Stomach (tissue), 8 donors: ENCODE measurements at regions not wholly inside any gene's neighbourhood (a gene's known extent, or its start where the extent isn't known, plus 50 kb on each side); places are given as distances from the start of the nearest gene placed in this dataset.

Source experiments
- DNase-seq, 2 donors: peaks; one replicate each; pipeline versions ENCODE4 v3.0.0 to v3.0.0-alpha.2; 2013 to 2019
- H3K27ac ChIP-seq, 5 donors: fragments of 200-600 bp in 4 of 5; sonication (generic) in 4 of 5; one replicate each; pipeline ENCODE4 v1.5.1; 2013 to 2019; ENCODE audit warnings: mild to moderate bottlenecking in 1 of 5, moderate library complexity in 1 of 5
- H3K27me3 ChIP-seq, 3 donors: fragments of 200-600 bp; sonication (generic); one replicate each; pipeline ENCODE4 v1.5.1; 2017 to 2019; ENCODE audit warnings: mixed run types in 1 of 3
- H3K36me3 ChIP-seq, 4 donors: fragments of 200-600 bp; sonication (generic); 1 replicate in 3 of 4; 2 replicates in 1 of 4; pipeline ENCODE4 v1.5.1; 2016 to 2019
- H3K4me1 ChIP-seq, 4 donors: fragments of 200-600 bp; sonication (generic); one replicate each; pipeline ENCODE4 v1.5.1; 2016 to 2019
- H3K4me3 ChIP-seq, 4 donors: fragments of 200-600 bp; sonication (generic) in 3 of 4; one replicate each; pipeline ENCODE4 v1.5.1; 2016 to 2019; ENCODE audit warnings: mild to moderate bottlenecking in 1 of 4
- H3K9me3 ChIP-seq, 4 donors: fragments of 200-600 bp; sonication (generic); one replicate each; pipeline ENCODE4 v1.5.1; 2016 to 2019
- EP300 ChIP-seq: sonication (generic); formaldehyde crosslinking; IDR thresholded peaks from one replicate; pipeline ENCODE4 v1.6.1; 2017; ENCODE audit warnings: antibody characterized with exemption
- POLR2A ChIP-seq, 4 donors: fragments of 450-650 bp; IDR thresholded peaks; one replicate each; pipeline ENCODE4 v1.6.1; 2016; ENCODE audit warnings: antibody characterized with exemption in 4 of 4, control low read depth in 2 of 4, mild to moderate bottlenecking in 1 of 4, moderate library complexity in 1 of 4
- POLR2AphosphoS5 ChIP-seq, 3 donors: sonication (generic); formaldehyde crosslinking; IDR thresholded peaks; one replicate each; pipeline ENCODE4 v1.6.1; 2016; ENCODE audit warnings: antibody characterized with exemption in 3 of 3
- WGBS, 5 donors: extraction: QIAGEN DNeasy Blood & Tissue Kit in 3 of 5; methylation state at CpG; one replicate each; pipeline versions ENCODE4 v1.1.5 to v1.1.7; 2013 to 2018; 5-methylcytosine and 5-hydroxymethylcytosine counted together
- intact Hi-C: fragments of 100-400 bp; cut with DNase I; formaldehyde crosslinking; loops from one replicate; pipeline ENCODE4 v1.15.1; 2023; ENCODE audit warnings: low total_unique reads
- TF ChIP-seq, protein P1 (sequence below), 7 experiments: fragments of 450-650 bp in 4 of 7; fragments of 200-600 bp in 3 of 7; sonication (generic) in 3 of 7; IDR thresholded peaks; one replicate each; pipeline ENCODE4 v1.5.1; 2016 to 2019; ENCODE audit warnings: antibody characterized with exemption in 7 of 7, control low read depth in 2 of 7, mild to moderate bottlenecking in 1 of 7
- donor health status: healthy with polysubstance abuse.
- donor health status: Bipolar disorder and iron deficiency.
- donor health status: healthy.

DNA sequence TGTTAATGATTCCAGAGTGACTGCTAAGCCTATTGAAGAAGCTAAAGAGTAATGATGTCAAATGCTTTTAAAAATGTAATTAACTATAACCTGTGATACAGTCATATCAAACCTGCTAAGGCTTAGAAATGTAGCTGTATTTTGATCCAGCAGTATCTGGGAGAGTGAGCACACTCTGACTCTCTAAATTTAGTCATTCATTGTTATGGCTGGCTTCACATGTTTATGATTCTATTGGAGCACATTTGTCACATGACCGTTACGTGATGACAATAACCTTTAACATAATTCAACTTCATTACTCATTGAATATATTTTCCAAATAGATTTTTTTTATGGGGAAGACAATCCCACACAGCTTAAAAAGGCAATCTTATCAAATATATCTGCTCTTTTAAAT, 587.1 kb downstream of the LMO4 start:
- H3K9me3 ChIP-seq: peaks cover 0 to 7% (median 0%) of the 10 kb centered on the region in 4 donors
- no peak for DNase-seq
- TF ChIP-seq POLR2AphosphoS5 (IDR thresholded peaks at IDR 0.05) (no peak), EP300 (no peak), POLR2A (IDR thresholded peaks at IDR 0.05) (no peak)
- TF ChIP-seq, protein P1, sequence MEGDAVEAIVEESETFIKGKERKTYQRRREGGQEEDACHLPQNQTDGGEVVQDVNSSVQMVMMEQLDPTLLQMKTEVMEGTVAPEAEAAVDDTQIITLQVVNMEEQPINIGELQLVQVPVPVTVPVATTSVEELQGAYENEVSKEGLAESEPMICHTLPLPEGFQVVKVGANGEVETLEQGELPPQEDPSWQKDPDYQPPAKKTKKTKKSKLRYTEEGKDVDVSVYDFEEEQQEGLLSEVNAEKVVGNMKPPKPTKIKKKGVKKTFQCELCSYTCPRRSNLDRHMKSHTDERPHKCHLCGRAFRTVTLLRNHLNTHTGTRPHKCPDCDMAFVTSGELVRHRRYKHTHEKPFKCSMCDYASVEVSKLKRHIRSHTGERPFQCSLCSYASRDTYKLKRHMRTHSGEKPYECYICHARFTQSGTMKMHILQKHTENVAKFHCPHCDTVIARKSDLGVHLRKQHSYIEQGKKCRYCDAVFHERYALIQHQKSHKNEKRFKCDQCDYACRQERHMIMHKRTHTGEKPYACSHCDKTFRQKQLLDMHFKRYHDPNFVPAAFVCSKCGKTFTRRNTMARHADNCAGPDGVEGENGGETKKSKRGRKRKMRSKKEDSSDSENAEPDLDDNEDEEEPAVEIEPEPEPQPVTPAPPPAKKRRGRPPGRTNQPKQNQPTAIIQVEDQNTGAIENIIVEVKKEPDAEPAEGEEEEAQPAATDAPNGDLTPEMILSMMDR (IDR thresholded peaks at IDR 0.05): no peak
- no peaks in the 10 kb centered on the region for H3K27me3 ChIP-seq
- no peaks in the 10 kb centered on the region for H3K36me3 ChIP-seq
- no peak overlapping the region for H3K27ac ChIP-seq
- 90 to 99% (median 98%) methylated on average over 2 of the region's 2 CpGs for WGBS, 5 donors
- intact Hi-C loops: no loop called here
- H3K4me1 ChIP-seq: peaks cover 0 to 6% (median 0%) of the 10 kb centered on the region in 4 donors
- H3K4me3 ChIP-seq: no peak overlapping the region

DNA sequence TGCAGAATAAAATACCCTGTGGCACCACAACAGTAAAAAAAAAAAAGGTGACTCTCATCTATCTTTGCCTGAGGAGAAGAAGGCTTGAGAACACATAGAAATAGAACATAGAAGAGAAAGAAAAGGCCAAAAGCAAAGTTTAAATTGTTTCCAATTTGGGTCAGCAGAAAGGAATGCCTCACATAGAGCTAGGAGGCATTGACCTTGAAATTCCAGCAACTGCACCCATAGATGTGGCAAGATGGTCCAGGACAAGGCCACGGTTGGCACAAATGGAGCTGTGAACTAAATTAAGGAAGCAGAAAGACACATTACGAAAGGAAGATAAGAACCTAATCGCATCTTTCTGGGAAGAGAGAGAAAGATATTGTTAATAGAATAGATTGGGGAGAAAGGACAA, 588.3 kb downstream of the LMO4 start:
- WGBS, 5 donors: 84 to 94% (median 91%) methylated on average over 3 of the region's 3 CpGs
- peaks cover 0 to 6% (median 0%) of the 10 kb centered on the region in 4 donors for H3K4me1 ChIP-seq
- no peaks in the 10 kb centered on the region for H3K27me3 ChIP-seq
- DNase-seq: no peak
- intact Hi-C loops: no loop called here
- peaks cover 0 to 7% (median 0%) of the 10 kb centered on the region in 4 donors for H3K9me3 ChIP-seq
- no peak overlapping the region for H3K27ac ChIP-seq
- TF ChIP-seq, protein P1 (IDR thresholded peaks at IDR 0.05): no peak
- TF ChIP-seq POLR2A (IDR thresholded peaks at IDR 0.05) (no peak), POLR2AphosphoS5 (IDR thresholded peaks at IDR 0.05) (no peak), EP300 (no peak)
- no peaks in the 10 kb centered on the region for H3K36me3 ChIP-seq
- H3K4me3 ChIP-seq: no peak overlapping the region

DNA sequence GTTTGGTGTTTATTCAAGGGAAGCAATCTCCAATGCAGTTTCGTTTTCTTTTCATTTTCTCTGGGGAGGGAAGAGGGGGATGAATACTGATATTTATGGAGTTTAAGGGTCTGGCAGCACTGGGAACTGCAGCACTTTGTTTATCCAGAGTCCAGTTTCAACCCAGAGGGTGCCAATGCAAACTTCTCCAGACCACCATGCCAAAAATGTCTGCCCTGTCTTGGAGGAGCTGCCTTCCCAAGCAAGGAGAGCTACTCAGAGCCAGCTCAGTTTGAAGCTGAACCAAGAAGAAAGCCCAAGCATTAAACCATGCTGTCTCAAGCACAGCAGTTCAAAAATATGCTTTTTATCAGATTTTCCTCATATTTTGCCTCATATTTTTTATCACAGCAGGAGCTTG, 589.7 kb downstream of the LMO4 start:
- H3K27ac ChIP-seq: peak overlapping the region in 1 of 5 donors; percentile 0
- peak overlapping the region in 1 of 4 donors; percentile 35 for H3K4me3 ChIP-seq
- no peak for TF ChIP-seq POLR2A (IDR thresholded peaks at IDR 0.05)
- no peak for TF ChIP-seq POLR2AphosphoS5 (IDR thresholded peaks at IDR 0.05)
- TF ChIP-seq EP300: no peak
- TF ChIP-seq, protein P1 (IDR thresholded peaks at IDR 0.05): no peak
- no peaks in the 10 kb centered on the region for H3K27me3 ChIP-seq
- H3K9me3 ChIP-seq: peaks cover 0 to 4% (median 0%) of the 10 kb centered on the region in 4 donors
- H3K4me1 ChIP-seq: peaks cover 0 to 6% (median 0%) of the 10 kb centered on the region in 4 donors
- H3K36me3 ChIP-seq: no peaks in the 10 kb centered on the region
- DNase-seq: no peak
- WGBS, 5 donors: 15 to 27% (median 22%) methylated on average over 1 of the region's 1 CpG
- intact Hi-C loops: no loop called here

DNA sequence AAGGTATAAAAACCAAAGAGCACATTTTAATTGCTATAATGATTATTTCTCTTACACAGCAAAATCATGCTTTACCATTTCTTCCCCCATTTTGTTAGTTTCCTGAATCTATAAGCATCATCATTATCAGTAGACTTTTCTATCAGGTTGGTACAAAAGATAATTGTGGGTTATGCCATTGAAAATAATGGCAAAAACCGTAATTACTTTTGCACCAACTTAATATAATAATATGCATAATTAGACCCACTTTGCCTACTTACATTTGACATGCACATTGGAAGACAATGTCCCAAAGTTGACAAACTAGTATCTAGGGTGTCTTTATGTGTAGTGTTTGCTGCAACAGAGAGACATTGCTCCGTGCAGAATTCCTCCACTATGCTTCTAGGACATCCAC, 594.2 kb downstream of the LMO4 start:
- WGBS, 5 donors: 74 to 96% (median 88%) methylated on average over 2 of the region's 2 CpGs
- Histone ChIP-seq H3K4me3 (no peak overlapping the region), H3K27ac (no peak overlapping the region), H3K9me3 (no peaks in the 10 kb centered on the region), H3K36me3 (no peaks in the 10 kb centered on the region), H3K27me3 (no peaks in the 10 kb centered on the region), H3K4me1 (peaks cover 0 to 6% (median 0%) of the 10 kb centered on the region in 4 donors)
- no peak for TF ChIP-seq POLR2A (IDR thresholded peaks at IDR 0.05)
- no peak for TF ChIP-seq EP300
- no peak for TF ChIP-seq POLR2AphosphoS5 (IDR thresholded peaks at IDR 0.05)
- TF ChIP-seq, protein P1 (IDR thresholded peaks at IDR 0.05): no peak
- intact Hi-C loops: no loop called here
- no peak for DNase-seq
